HG02884 (cell line): ENCODE measurements at regions not wholly inside any gene's neighbourhood (a gene's known extent, or its start where the extent isn't known, plus 50 kb on each side); places are given as distances from the start of the nearest gene placed in this dataset.
"Not testable (repeated sequence)": the region's sequence is repeated elsewhere in the genome, so short reads cannot be mapped to it uniquely, and the experiment has no call there.

Source experiments
- ATAC-seq: cut with Tn5 transposase; IDR thresholded peaks from one replicate; pipeline ENCODE4 v1.9.1; 2021; ENCODE audit warnings: mild to moderate bottlenecking, moderate library complexity; ENCODE audit not compliant: unreplicated experiment

GRCh38 chr10:106392778-106393177 is 771.7 kb downstream of the SORCS1 start:
- ATAC-seq = no peak

- ATAC-seq = no peak
Observed at GRCh38 chr10:106387063-106387462, 777.4 kb downstream of the SORCS1 start.

GRCh38 chr10:106384496-106384895 is 780.0 kb downstream of the SORCS1 start:
- no peak for ATAC-seq

GRCh38 chr10:106380706-106381105 is 783.8 kb downstream of the SORCS1 start:
- ATAC-seq = no peak

- ATAC-seq = no peak
Observed at GRCh38 chr10:106378251-106378650, 786.3 kb downstream of the SORCS1 start.

- no peak for ATAC-seq
Observed at GRCh38 chr10:106370751-106371150, 793.8 kb downstream of the SORCS1 start.

GRCh38 chr10:106360870-106361269 is 803.6 kb downstream of the SORCS1 start:
- ATAC-seq = no peak

GRCh38 chr10:106355450-106355849 is 809.1 kb downstream of the SORCS1 start:
- no peak for ATAC-seq

GRCh38 chr10:106348933-106349332 is 815.6 kb downstream of the SORCS1 start:
- ATAC-seq = no peak

- ATAC-seq = no peak
Observed at GRCh38 chr10:106347547-106347946, 817.0 kb downstream of the SORCS1 start.

GRCh38 chr10:106343539-106343938 is 821.0 kb downstream of the SORCS1 start:
- ATAC-seq = not testable (repeated sequence)

GRCh38 chr10:106341356-106341755 is 823.1 kb downstream of the SORCS1 start:
- no peak for ATAC-seq

GRCh38 chr10:106338486-106338885 is 826.0 kb downstream of the SORCS1 start:
- no peak for ATAC-seq

GRCh38 chr10:106336874-106337273 is 827.6 kb downstream of the SORCS1 start:
- ATAC-seq = no peak

GRCh38 chr10:106327747-106328146 is 836.8 kb downstream of the SORCS1 start:
- ATAC-seq = no peak

- no peak for ATAC-seq
Observed at GRCh38 chr10:106320876-106321275, 843.6 kb downstream of the SORCS1 start.

GRCh38 chr10:106320078-106320477 is 844.4 kb downstream of the SORCS1 start:
- no peak for ATAC-seq

GRCh38 chr10:106317554-106317953 is 847.0 kb downstream of the SORCS1 start:
- ATAC-seq = no peak

- ATAC-seq = no peak
Observed at GRCh38 chr10:106313041-106313440, 851.5 kb downstream of the SORCS1 start.

- no peak for ATAC-seq
Observed at GRCh38 chr10:106312087-106312486, 852.4 kb downstream of the SORCS1 start.

GRCh38 chr10:106311590-106311989 is 852.9 kb downstream of the SORCS1 start:
- ATAC-seq = no peak

GRCh38 chr10:106310596-106310995 is 853.9 kb downstream of the SORCS1 start:
- ATAC-seq = no peak

- no peak for ATAC-seq
Observed at GRCh38 chr10:106309376-106309775, 855.1 kb downstream of the SORCS1 start.

- ATAC-seq = no peak
Observed at GRCh38 chr10:106308284-106308683, 856.2 kb downstream of the SORCS1 start.
